B cell (primary cell): ENCODE measurements at regions not wholly inside any gene's neighbourhood (a gene's known extent, or its start where the extent isn't known, plus 50 kb on each side); places are given as distances from the start of the nearest gene placed in this dataset.

Source experiments
- ATAC-seq: fragments of 200-7000 bp; cut with Tn5 transposase; one replicate; pipeline ENCODE4 v1.10.0; 2021; ENCODE audit warnings: low read depth, mild to moderate bottlenecking, moderate number of reproducible peaks, moderate library complexity
- CTCF ChIA-PET: fragments of 350-600 bp; sonication (Branson Sonifier 250); formaldehyde crosslinking; loops from one replicate; lab custom pipeline; 2021; ENCODE audit warnings: antibody characterized with exemption, inconsistent platforms; lab: Charles Lee
- POLR2A ChIA-PET: fragments of 350-600 bp; sonication (Branson Sonifier 250); formaldehyde crosslinking; loops from one replicate; lab custom pipeline; 2021; ENCODE audit warnings: antibody characterized with exemption; lab: Charles Lee
- DNase-seq: peaks from one replicate; pipeline ENCODE4 v3.0.0; 2013
- H2AFZ ChIP-seq: 2 replicates; pipeline ENCODE4 v1.6.1; 2012; ENCODE audit warnings: mild to moderate bottlenecking, low read depth, low read length; ENCODE audit not compliant: insufficient read depth, poor library complexity, severe bottlenecking
- H3K27ac ChIP-seq, 2 donors: 1 replicate in 1 of 2; 2 replicates in 1 of 2; pipeline ENCODE4 v1.5.1; 2012 to 2013; ENCODE audit warnings: low read length in 2 of 2, mild to moderate bottlenecking in 2 of 2, moderate library complexity in 1 of 2
- H3K27me3 ChIP-seq, 4 experiments: fragments of 200-600 bp in 1 of 4; sonication (generic) in 1 of 4; replicated peaks in 1 of 4; 1 replicate in 2 of 4; 2 replicates in 2 of 4; pipeline versions ENCODE4 v1.6.1 to v1.7.0; 2013 to 2016; ENCODE audit warnings: low read length in 3 of 4, mild to moderate bottlenecking in 2 of 4, mixed read lengths in 1 of 4, moderate library complexity in 1 of 4; ENCODE audit not compliant: insufficient read depth in 4 of 4, control insufficient read depth in 3 of 4; ENCODE audit errors: control extremely low read depth in 1 of 4
- H3K36me3 ChIP-seq, 2 experiments: replicated peaks in 1 of 2; 1 replicate in 1 of 2; 2 replicates in 1 of 2; pipeline versions ENCODE4 v1.6.1 to v1.7.1; 2013; ENCODE audit warnings: low read length in 1 of 2; ENCODE audit not compliant: insufficient read depth in 2 of 2, control insufficient read depth in 1 of 2; ENCODE audit errors: control extremely low read depth in 1 of 2, extremely low read depth in 1 of 2
- H3K4me1 ChIP-seq, 2 donors: fragments of 200-600 bp in 1 of 2; sonication (generic) in 1 of 2; 1 replicate in 1 of 2; 2 replicates in 1 of 2; pipeline versions ENCODE4 v1.5.1 to v1.6.1; 2013 to 2017; ENCODE audit warnings: low read length in 2 of 2; ENCODE audit not compliant: control insufficient read depth in 2 of 2, insufficient read depth in 2 of 2
- H3K4me2 ChIP-seq: replicated peaks from 2 replicates; pipeline ENCODE3; 2012; ENCODE audit warnings: mild to moderate bottlenecking, low read depth, low read length; ENCODE audit not compliant: poor library complexity, severe bottlenecking
- H3K4me3 ChIP-seq, 5 experiments: fragments of 200-600 bp in 1 of 5; sonication (generic) in 1 of 5; 1 replicate in 3 of 5; 2 replicates in 2 of 5; pipeline versions ENCODE4 v1.5.1 to v1.7.0; 2011 to 2016; ENCODE audit warnings: low read length in 4 of 5, mild to moderate bottlenecking in 4 of 5, low read depth in 2 of 5, control low read depth in 1 of 5, moderate library complexity in 1 of 5; ENCODE audit not compliant: insufficient read depth in 1 of 5; ENCODE audit errors: control extremely low read depth in 1 of 5, extremely low read depth in 1 of 5
- H3K79me2 ChIP-seq: fragments of 200-600 bp; sonication (generic); one replicate; pipeline ENCODE4 v1.6.0; 2016; ENCODE audit warnings: low read length; ENCODE audit not compliant: control insufficient read depth, insufficient read depth
- H3K9ac ChIP-seq: fragments of 200-600 bp; sonication (generic); 2 replicates; pipeline ENCODE4 v1.6.1; 2017; ENCODE audit warnings: mild to moderate bottlenecking, low read length, moderate library complexity
- H3K9me3 ChIP-seq, 3 donors: one replicate each; pipeline versions ENCODE4 v1.6.1 to v1.7.1; 2013; ENCODE audit warnings: low read length in 2 of 3; ENCODE audit not compliant: control insufficient read depth in 2 of 3, insufficient read depth in 1 of 3; ENCODE audit errors: control extremely low read depth in 1 of 3
- H4K20me1 ChIP-seq: 2 replicates; pipeline ENCODE4 v1.6.0; 2012; ENCODE audit warnings: mild to moderate bottlenecking, low read length; ENCODE audit not compliant: insufficient read depth, control insufficient read depth, poor library complexity, severe bottlenecking
- H3K27ac Mint-ChIP-seq: one replicate; pipeline ENCODE4 v1.8.0; 2021; ENCODE audit warnings: mixed read lengths
- H3K27me3 Mint-ChIP-seq: one replicate; pipeline ENCODE4 v1.8.0; 2021; ENCODE audit warnings: mixed read lengths
- H3K4me1 Mint-ChIP-seq: one replicate; pipeline ENCODE4 v1.8.0; 2021; ENCODE audit warnings: mixed read lengths
- H3K4me3 Mint-ChIP-seq: one replicate; pipeline ENCODE4 v1.8.0; 2021; ENCODE audit warnings: mixed read lengths
- H3K9me3 Mint-ChIP-seq: one replicate; pipeline ENCODE4 v1.8.0; 2022; ENCODE audit warnings: mixed read lengths; ENCODE audit not compliant: insufficient read depth
- EZH2 ChIP-seq: IDR thresholded peaks from 2 replicates; pipeline ENCODE4 v1.6.1; 2012; ENCODE audit warnings: borderline replicate concordance, low read depth, mild to moderate bottlenecking, moderate library complexity, low read length; ENCODE audit not compliant: insufficient read depth, poor library complexity, severe bottlenecking
- WGBS: methylation state at CpG from one replicate; pipeline ENCODE4 v1.1.5; 2013; ENCODE audit warnings: missing lambda C conversion rate; ENCODE audit not compliant: insufficient coverage; 5-methylcytosine and 5-hydroxymethylcytosine counted together
- intact Hi-C: fragments of 100-400 bp; cut with micrococcal nuclease; formaldehyde crosslinking; loops from one replicate; pipeline ENCODE4 v1.10.0; 2022
- TF ChIP-seq, protein P1 (sequence below): fragments of 200-600 bp; IDR thresholded peaks from one replicate; pipeline ENCODE4 v1.8.0; 2022; ENCODE audit warnings: antibody characterized with exemption, mild to moderate bottlenecking

- Histone ChIP-seq H3K9ac (no peak overlapping the region), H3K27ac (no peak overlapping the region), H3K79me2 (no peaks in the 10 kb centered on the region), H3K4me1 (no peaks in the 10 kb centered on the region), H3K4me3 (no peak overlapping the region), H2AFZ (no peak overlapping the region), H3K36me3 (no peaks in the 10 kb centered on the region), H3K27me3 (no peaks in the 10 kb centered on the region), H4K20me1 (no peaks in the 10 kb centered on the region), H3K9me3 (no peaks in the 10 kb centered on the region), H3K4me2 (no peak overlapping the region)
- CTCF ChIA-PET = no interaction called here
- intact Hi-C loops = no loop called here
- Mint-ChIP-seq H3K4me1 (no peaks in the 10 kb centered on the region), H3K27me3 (peaks cover 10% of the 10 kb centered on the region), H3K9me3 (peaks cover 3% of the 10 kb centered on the region), H3K4me3 (no peak overlapping the region), H3K27ac (no peak overlapping the region)
- WGBS = 87% methylated on average over 6 of the region's 7 CpGs
- no peak for ATAC-seq
- TF ChIP-seq, protein P1, sequence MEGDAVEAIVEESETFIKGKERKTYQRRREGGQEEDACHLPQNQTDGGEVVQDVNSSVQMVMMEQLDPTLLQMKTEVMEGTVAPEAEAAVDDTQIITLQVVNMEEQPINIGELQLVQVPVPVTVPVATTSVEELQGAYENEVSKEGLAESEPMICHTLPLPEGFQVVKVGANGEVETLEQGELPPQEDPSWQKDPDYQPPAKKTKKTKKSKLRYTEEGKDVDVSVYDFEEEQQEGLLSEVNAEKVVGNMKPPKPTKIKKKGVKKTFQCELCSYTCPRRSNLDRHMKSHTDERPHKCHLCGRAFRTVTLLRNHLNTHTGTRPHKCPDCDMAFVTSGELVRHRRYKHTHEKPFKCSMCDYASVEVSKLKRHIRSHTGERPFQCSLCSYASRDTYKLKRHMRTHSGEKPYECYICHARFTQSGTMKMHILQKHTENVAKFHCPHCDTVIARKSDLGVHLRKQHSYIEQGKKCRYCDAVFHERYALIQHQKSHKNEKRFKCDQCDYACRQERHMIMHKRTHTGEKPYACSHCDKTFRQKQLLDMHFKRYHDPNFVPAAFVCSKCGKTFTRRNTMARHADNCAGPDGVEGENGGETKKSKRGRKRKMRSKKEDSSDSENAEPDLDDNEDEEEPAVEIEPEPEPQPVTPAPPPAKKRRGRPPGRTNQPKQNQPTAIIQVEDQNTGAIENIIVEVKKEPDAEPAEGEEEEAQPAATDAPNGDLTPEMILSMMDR = no peak
- TF ChIP-seq EZH2 = no peak
- POLR2A ChIA-PET = no interaction called here
- DNase-seq = no peak
Measured at GRCh38 chr13:111467111-111467890, 146.9 kb downstream of the TEX29 start.
